CD4-positive, alpha-beta T cell (primary cell): ENCODE measurements at regions not wholly inside any gene's neighbourhood (a gene's known extent, or its start where the extent isn't known, plus 50 kb on each side); places are given as distances from the start of the nearest gene placed in this dataset.

ENCODE experiments used
- ATAC-seq: fragments of 200-7000 bp; cut with Tn5 transposase; one replicate; pipeline ENCODE4 v1.10.0; 2022; ENCODE audit warnings: mild to moderate bottlenecking; ENCODE audit not compliant: poor library complexity
- CTCF ChIA-PET: fragments of 350-600 bp; sonication (Branson Sonifier 250); formaldehyde crosslinking; loops from one replicate; lab custom pipeline; 2021; ENCODE audit warnings: antibody characterized with exemption, inconsistent platforms; lab: Charles Lee
- POLR2A ChIA-PET: fragments of 350-600 bp; sonication (Branson Sonifier 250); formaldehyde crosslinking; loops from one replicate; lab custom pipeline; 2021; ENCODE audit warnings: antibody characterized with exemption, inconsistent platforms; lab: Charles Lee
- DNase-seq, 14 experiments: peaks; one replicate each; pipeline ENCODE4 v3.0.0-alpha.2; 2013 to 2020; ENCODE audit warnings: mixed read lengths in 2 of 14
- H3K27ac ChIP-seq, 2 donors: one replicate each; pipeline versions ENCODE4 v1.5.1 to v1.7.0; 2013; ENCODE audit warnings: low read length in 2 of 2, low read depth in 1 of 2, mild to moderate bottlenecking in 1 of 2
- H3K27me3 ChIP-seq, 2 experiments: 1 replicate in 1 of 2; 2 replicates in 1 of 2; pipeline versions ENCODE4 v1.6.1 to v1.7.0; 2013; ENCODE audit warnings: low read length in 2 of 2, control low read depth in 1 of 2, mild to moderate bottlenecking in 1 of 2, moderate library complexity in 1 of 2; ENCODE audit not compliant: insufficient read depth in 2 of 2, control insufficient read depth in 1 of 2
- H3K36me3 ChIP-seq: one replicate; pipeline ENCODE4 v1.6.1; 2013; ENCODE audit warnings: low read length, control low read depth; ENCODE audit not compliant: insufficient read depth
- H3K4me1 ChIP-seq: one replicate; pipeline ENCODE4 v1.6.1; 2013; ENCODE audit warnings: low read length, control low read depth; ENCODE audit not compliant: insufficient read depth
- H3K4me3 ChIP-seq: one replicate; pipeline ENCODE4 v1.5.1; 2013; ENCODE audit warnings: mild to moderate bottlenecking, low read length, moderate library complexity
- H3K9me3 ChIP-seq, 2 experiments: 1 replicate in 1 of 2; 2 replicates in 1 of 2; pipeline versions ENCODE4 v1.6.1 to v1.7.0; 2013; ENCODE audit warnings: low read length in 2 of 2, mild to moderate bottlenecking in 2 of 2, control low read depth in 1 of 2, moderate library complexity in 1 of 2; ENCODE audit not compliant: control insufficient read depth in 1 of 2, insufficient read depth in 1 of 2
- H3K27ac Mint-ChIP-seq: one replicate; pipeline ENCODE4 v1.8.0; 2020; ENCODE audit warnings: mixed read lengths
- H3K27me3 Mint-ChIP-seq: one replicate; pipeline ENCODE4 v1.8.0; 2021; ENCODE audit warnings: mixed read lengths
- H3K36me3 Mint-ChIP-seq: one replicate; pipeline ENCODE4 v1.8.0; 2021; ENCODE audit warnings: low read depth, mixed read lengths
- H3K4me1 Mint-ChIP-seq: one replicate; pipeline ENCODE4 v1.8.0; 2021; ENCODE audit warnings: low read depth, mixed read lengths
- H3K4me3 Mint-ChIP-seq: one replicate; pipeline ENCODE4 v1.8.0; 2020; ENCODE audit warnings: mild to moderate bottlenecking, mixed read lengths
- H3K9me3 Mint-ChIP-seq: one replicate; pipeline ENCODE4 v1.8.0; 2020; ENCODE audit warnings: mixed read lengths
- intact Hi-C, 2 experiments: fragments of 100-400 bp; cut with DNase I in 1 of 2; cut with micrococcal nuclease in 1 of 2; formaldehyde crosslinking; loops; one replicate each; pipeline versions ENCODE4 v1.15.1 to v1.9.0; 2023 to 2025; cut with DNase I, micrococcal nuclease
- TF ChIP-seq, protein P1 (sequence below): fragments of 200-600 bp; IDR thresholded peaks from one replicate; pipeline ENCODE4 v1.8.0; 2022; ENCODE audit warnings: antibody characterized with exemption, mild to moderate bottlenecking

GRCh38 chrX:149992918-149993317, 54.6 kb upstream of the EOLA2 start:
- Histone ChIP-seq H3K4me3 (no peak overlapping the region), H3K9me3 (no peaks in the 10 kb centered on the region), H3K27me3 (no peaks in the 10 kb centered on the region), H3K27ac (no peak overlapping the region), H3K4me1 (no peaks in the 10 kb centered on the region), H3K36me3 (peaks cover 3% of the 10 kb centered on the region)
- CTCF ChIA-PET, result no interaction called here
- POLR2A ChIA-PET, result no interaction called here
- intact Hi-C loops, result no loop called here
- DNase-seq (no peak), ATAC-seq (no peak)
- TF ChIP-seq, protein P1, sequence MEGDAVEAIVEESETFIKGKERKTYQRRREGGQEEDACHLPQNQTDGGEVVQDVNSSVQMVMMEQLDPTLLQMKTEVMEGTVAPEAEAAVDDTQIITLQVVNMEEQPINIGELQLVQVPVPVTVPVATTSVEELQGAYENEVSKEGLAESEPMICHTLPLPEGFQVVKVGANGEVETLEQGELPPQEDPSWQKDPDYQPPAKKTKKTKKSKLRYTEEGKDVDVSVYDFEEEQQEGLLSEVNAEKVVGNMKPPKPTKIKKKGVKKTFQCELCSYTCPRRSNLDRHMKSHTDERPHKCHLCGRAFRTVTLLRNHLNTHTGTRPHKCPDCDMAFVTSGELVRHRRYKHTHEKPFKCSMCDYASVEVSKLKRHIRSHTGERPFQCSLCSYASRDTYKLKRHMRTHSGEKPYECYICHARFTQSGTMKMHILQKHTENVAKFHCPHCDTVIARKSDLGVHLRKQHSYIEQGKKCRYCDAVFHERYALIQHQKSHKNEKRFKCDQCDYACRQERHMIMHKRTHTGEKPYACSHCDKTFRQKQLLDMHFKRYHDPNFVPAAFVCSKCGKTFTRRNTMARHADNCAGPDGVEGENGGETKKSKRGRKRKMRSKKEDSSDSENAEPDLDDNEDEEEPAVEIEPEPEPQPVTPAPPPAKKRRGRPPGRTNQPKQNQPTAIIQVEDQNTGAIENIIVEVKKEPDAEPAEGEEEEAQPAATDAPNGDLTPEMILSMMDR, result no peak
- H3K9me3 Mint-ChIP-seq, result no peaks in the 10 kb centered on the region
- peaks cover 34% of the 10 kb centered on the region for H3K36me3 Mint-ChIP-seq
- H3K27ac Mint-ChIP-seq, result no peak overlapping the region
- H3K4me3 Mint-ChIP-seq, result no peak overlapping the region
- no peaks in the 10 kb centered on the region for H3K4me1 Mint-ChIP-seq
- no peaks in the 10 kb centered on the region for H3K27me3 Mint-ChIP-seq

DNA sequence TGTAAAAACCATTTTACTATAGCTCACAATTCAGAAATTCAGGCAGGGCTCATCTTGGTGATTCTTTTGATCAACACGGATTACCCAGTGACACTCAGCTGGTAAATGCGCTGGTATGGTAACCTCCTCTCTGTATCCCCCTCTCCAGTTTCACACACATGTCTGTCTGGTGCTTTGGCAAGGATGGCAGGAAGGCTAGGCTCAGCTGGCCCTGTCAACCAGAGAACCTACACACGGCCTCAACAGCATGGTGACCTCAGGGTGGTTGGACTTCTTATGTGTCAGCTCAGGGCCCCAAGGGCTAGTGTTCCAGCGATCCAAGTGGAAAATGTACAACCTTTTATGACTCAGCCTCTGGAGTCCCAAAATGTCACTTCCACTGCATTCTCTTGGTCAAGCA, 55.7 kb upstream of the EOLA2 start:
- Histone ChIP-seq H3K4me1 (no peaks in the 10 kb centered on the region), H3K9me3 (no peaks in the 10 kb centered on the region), H3K27ac (no peak overlapping the region), H3K36me3 (peaks cover 3% of the 10 kb centered on the region), H3K27me3 (no peaks in the 10 kb centered on the region), H3K4me3 (no peak overlapping the region)
- Mint-ChIP-seq H3K27ac (no peak overlapping the region), H3K36me3 (peaks cover 37% of the 10 kb centered on the region), H3K4me1 (no peaks in the 10 kb centered on the region), H3K27me3 (no peaks in the 10 kb centered on the region), H3K9me3 (no peaks in the 10 kb centered on the region), H3K4me3 (no peak overlapping the region)
- no peak for ATAC-seq
- POLR2A ChIA-PET, result no interaction called here
- no peak for DNase-seq
- intact Hi-C loops, result no loop called here
- TF ChIP-seq, protein P1, result no peak
- CTCF ChIA-PET, result no interaction called here

- H3K4me3 Mint-ChIP-seq, result no peak overlapping the region
These were observed 58.2 kb upstream of the EOLA2 start for GRCh38 chrX:149996515-149996914.

More at GRCh38 chrX:149996515-149996914, 58.2 kb upstream of the EOLA2 start:
- intact Hi-C loops, result no loop called here
- Histone ChIP-seq H3K9me3 (no peaks in the 10 kb centered on the region), H3K4me1 (no peaks in the 10 kb centered on the region), H3K4me3 (no peak overlapping the region), H3K27ac (no peak overlapping the region), H3K36me3 (peaks cover 3% of the 10 kb centered on the region), H3K27me3 (no peaks in the 10 kb centered on the region)
- no peak for DNase-seq
- Mint-ChIP-seq H3K9me3 (no peaks in the 10 kb centered on the region), H3K4me1 (no peaks in the 10 kb centered on the region), H3K27me3 (no peaks in the 10 kb centered on the region), H3K36me3 (peaks cover 37% of the 10 kb centered on the region), H3K27ac (no peak overlapping the region)
- no peak for ATAC-seq
- CTCF ChIA-PET, result no interaction called here
- TF ChIP-seq, protein P1, result no peak
- POLR2A ChIA-PET, result no interaction called here
